Ishikawa (cell line): ENCODE measurements at regions not wholly inside any gene's neighbourhood (a gene's known extent, or its start where the extent isn't known, plus 50 kb on each side); places are given as distances from the start of the nearest gene placed in this dataset.

Experiments used
- CEBPB ChIP-seq: IDR thresholded peaks from 2 replicates; pipeline ENCODE4 v1.6.1; 2012
- CREB1 ChIP-seq: IDR thresholded peaks from 2 replicates; pipeline ENCODE4 v1.6.1; 2012; ENCODE audit warnings: low read depth
- EGR1 ChIP-seq: IDR thresholded peaks from 2 replicates; pipeline ENCODE4 v1.6.1; 2012
- EP300 ChIP-seq: IDR thresholded peaks from 2 replicates; pipeline ENCODE4 v1.6.1; 2012; ENCODE audit warnings: borderline replicate concordance
- FOXM1 ChIP-seq: IDR thresholded peaks from 2 replicates; pipeline ENCODE4 v1.6.1; 2012; ENCODE audit warnings: low read depth, borderline replicate concordance
- MAX ChIP-seq: IDR thresholded peaks from 2 replicates; pipeline ENCODE4 v1.6.1; 2012
- NFIC ChIP-seq: IDR thresholded peaks from 2 replicates; pipeline ENCODE4 v1.6.1; 2012
- RAD21 ChIP-seq: IDR thresholded peaks from 2 replicates; pipeline ENCODE4 v1.6.1; 2012; ENCODE audit warnings: low read depth
- REST ChIP-seq: IDR thresholded peaks from 2 replicates; pipeline ENCODE4 v1.6.1; 2012; ENCODE audit warnings: low read depth, mild to moderate bottlenecking
- TAF1 ChIP-seq: IDR thresholded peaks from 2 replicates; pipeline ENCODE4 v1.6.1; 2012; ENCODE audit warnings: low read depth, mild to moderate bottlenecking
- TCF12 ChIP-seq: IDR thresholded peaks from 2 replicates; pipeline ENCODE4 v1.6.1; 2012; ENCODE audit warnings: low read depth
- TEAD4 ChIP-seq: IDR thresholded peaks from 2 replicates; pipeline ENCODE4 v1.6.1; 2012
- USF1 ChIP-seq: IDR thresholded peaks from 2 replicates; pipeline ENCODE4 v1.6.1; 2012
- YY1 ChIP-seq: IDR thresholded peaks from 2 replicates; pipeline ENCODE4 v1.6.1; 2012; ENCODE audit warnings: low read depth
- ZBTB7A ChIP-seq: IDR thresholded peaks from 2 replicates; pipeline ENCODE4 v1.6.1; 2012; ENCODE audit warnings: low read depth

GRCh38 chr3:5798809-5799208 is 611.3 kb downstream of the EDEM1 start:
- TF ChIP-seq MAX (no peak), RAD21 (no peak), EGR1 (no peak), REST (no peak), EP300 (no peak), CEBPB (no peak), TEAD4 (no peak), ZBTB7A (no peak), CREB1 (no peak), USF1 (no peak), YY1 (no peak)

GRCh38 chr3:5799398-5799797 is 611.9 kb downstream of the EDEM1 start:
- TF ChIP-seq REST (no peak), MAX (no peak), TAF1 (no peak), RAD21 (no peak), USF1 (no peak), YY1 (no peak), TCF12 (no peak), ZBTB7A (no peak), CREB1 (no peak), TEAD4 (no peak), EGR1 (no peak), EP300 (no peak), CEBPB (no peak), NFIC (no peak), FOXM1 (no peak)

- TF ChIP-seq TCF12 (no peak), USF1 (no peak), CEBPB (no peak)
These were observed 613.5 kb downstream of the EDEM1 start for GRCh38 chr3:5800965-5801364.

GRCh38 chr3:5806192-5806591 is 618.7 kb downstream of the EDEM1 start:
- no peak for TF ChIP-seq TAF1

GRCh38 chr3:5809586-5810246 is 622.2 kb downstream of the EDEM1 start:
- TF ChIP-seq MAX (no peak), NFIC (no peak), TEAD4 (no peak)

GRCh38 chr3:5811016-5811415 is 623.5 kb downstream of the EDEM1 start:
- TF ChIP-seq RAD21 (no peak), TCF12 (no peak), TEAD4 (no peak), USF1 (no peak), EGR1 (no peak), NFIC (no peak), YY1 (no peak), EP300 (no peak), CEBPB (no peak), CREB1 (no peak), TAF1 (no peak), FOXM1 (no peak), MAX (no peak), REST (no peak), ZBTB7A (no peak)
